DOHH2 (cell line): ENCODE measurements at regions not wholly inside any gene's neighbourhood (a gene's known extent, or its start where the extent isn't known, plus 50 kb on each side); places are given as distances from the start of the nearest gene placed in this dataset.

Experiments used
- H3F3A ChIP-seq: fragments of 200-600 bp; sonication (generic), shearing (Covaris generic); 2 replicates; pipeline ENCODE4 v1.6.0; 2016; ENCODE audit warnings: antibody characterized with exemption, mild to moderate bottlenecking; ENCODE audit not compliant: control insufficient read depth, insufficient read depth
- H3K27ac ChIP-seq: fragments of 200-600 bp; sonication (generic); 2 replicates; pipeline ENCODE4 v1.5.1; 2014; ENCODE audit warnings: low read depth, mild to moderate bottlenecking, low read length, moderate library complexity
- H3K27me3 ChIP-seq: fragments of 200-600 bp; sonication (generic); 2 replicates; pipeline ENCODE4 v1.6.1; 2014; ENCODE audit warnings: mild to moderate bottlenecking, low read length, mixed read lengths; ENCODE audit not compliant: control insufficient read depth
- H3K36me3 ChIP-seq: fragments of 200-600 bp; sonication (generic); 2 replicates; pipeline ENCODE4 v1.6.1; 2014; ENCODE audit warnings: mild to moderate bottlenecking, low read length, moderate library complexity, mixed read lengths; ENCODE audit not compliant: control insufficient read depth
- H3K4me1 ChIP-seq: fragments of 200-600 bp; sonication (generic); 2 replicates; pipeline ENCODE4 v1.6.1; 2014; ENCODE audit warnings: mild to moderate bottlenecking, low read length, mixed read lengths; ENCODE audit not compliant: control insufficient read depth
- H3K4me2 ChIP-seq: fragments of 200-600 bp; sonication (generic); 2 replicates; pipeline ENCODE4 v1.6.0; 2014; ENCODE audit warnings: mild to moderate bottlenecking, low read length, moderate library complexity
- H3K4me3 ChIP-seq: fragments of 200-600 bp; sonication (generic); 2 replicates; pipeline ENCODE4 v1.5.1; 2014; ENCODE audit warnings: mild to moderate bottlenecking, low read length, mixed read lengths
- H3K79me2 ChIP-seq: fragments of 200-600 bp; sonication (generic); 2 replicates; pipeline ENCODE4 v1.6.1; 2014; ENCODE audit warnings: mild to moderate bottlenecking, low read length, mixed read lengths; ENCODE audit not compliant: control insufficient read depth
- H3K9me2 ChIP-seq: fragments of 200-600 bp; sonication (generic); replicated peaks from 2 replicates; pipeline ENCODE4 v1.6.1; 2014; ENCODE audit warnings: mild to moderate bottlenecking, low read length, mixed read lengths; ENCODE audit not compliant: control insufficient read depth
- H3K9me3 ChIP-seq: fragments of 200-600 bp; sonication (generic); 2 replicates; pipeline ENCODE4 v1.6.1; 2014; ENCODE audit warnings: antibody characterized with exemption, low read length, mixed read lengths; ENCODE audit not compliant: control insufficient read depth, insufficient read depth
- H4K20me1 ChIP-seq: fragments of 200-600 bp; sonication (generic); 2 replicates; pipeline ENCODE4 v1.6.0; 2014; ENCODE audit warnings: low read depth, mild to moderate bottlenecking, antibody characterized with exemption, low read length, moderate library complexity; ENCODE audit not compliant: control insufficient read depth, insufficient read depth
- CTCF ChIP-seq: fragments of 200-600 bp; sonication (generic); IDR thresholded peaks from one replicate; pipeline ENCODE4 v1.5.1; 2014; ENCODE audit warnings: antibody characterized with exemption, mild to moderate bottlenecking, low read depth, low read length; ENCODE audit not compliant: poor library complexity, severe bottlenecking
- EZH2phosphoT487 ChIP-seq: fragments of 200-600 bp; sonication (generic); IDR thresholded peaks from 2 replicates; pipeline ENCODE4 v1.6.1; 2017; ENCODE audit warnings: borderline replicate concordance, mild to moderate bottlenecking, antibody characterized with exemption, low read length, moderate library complexity, mixed read lengths

DNA sequence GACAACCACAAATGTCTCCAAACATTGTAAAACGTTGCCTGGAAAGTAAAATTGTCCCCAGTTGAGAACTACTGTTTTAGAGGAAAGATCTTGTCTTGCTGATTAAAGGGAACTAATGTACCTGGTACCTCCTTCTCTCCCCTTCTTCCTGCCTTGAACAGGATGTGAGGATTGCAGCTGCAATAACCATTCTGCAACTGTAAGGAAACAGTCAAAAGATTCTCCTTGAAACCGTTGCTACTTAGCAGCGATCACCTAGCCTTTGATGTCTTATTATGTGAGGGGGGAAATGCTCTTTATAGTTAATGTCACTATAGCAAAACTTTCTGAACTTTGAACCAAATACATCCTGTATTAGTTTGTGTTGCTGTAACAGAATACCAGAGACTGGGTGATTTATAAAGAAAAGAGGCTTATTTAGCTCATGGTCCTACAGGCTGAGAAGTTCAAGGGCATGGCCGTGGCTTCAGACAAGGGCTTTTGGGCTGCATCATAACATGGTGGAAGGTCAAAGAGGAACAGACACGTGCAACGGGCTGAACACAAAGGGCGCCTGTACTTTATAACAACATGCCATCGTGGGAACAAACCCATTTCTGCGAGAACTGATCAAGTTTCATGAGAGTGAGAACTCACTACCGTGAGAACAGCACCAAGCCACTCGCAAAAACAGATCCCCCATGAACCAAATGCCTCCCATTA, 54.2 kb upstream of the PARD3 start:
- no peak overlapping the region for H3K4me3 ChIP-seq
- no peaks in the 10 kb centered on the region for H3K9me2 ChIP-seq
- H3K36me3 ChIP-seq = no peaks in the 10 kb centered on the region
- H3K4me2 ChIP-seq = no peak overlapping the region
- H3K27me3 ChIP-seq = no peaks in the 10 kb centered on the region
- H3K4me1 ChIP-seq = no peaks in the 10 kb centered on the region
- no peak for TF ChIP-seq CTCF
- no peaks in the 10 kb centered on the region for H3K79me2 ChIP-seq
- no peaks in the 10 kb centered on the region for H3K9me3 ChIP-seq
- no peaks in the 10 kb centered on the region for H4K20me1 ChIP-seq
- H3F3A ChIP-seq = no peaks in the 10 kb centered on the region
- H3K27ac ChIP-seq = no peak overlapping the region

GRCh38 chr10:34868589-34868988, 53.5 kb upstream of the PARD3 start:
- Histone ChIP-seq H3K9me2 (no peaks in the 10 kb centered on the region), H3K27me3 (no peaks in the 10 kb centered on the region), H3K4me3 (no peak overlapping the region), H3F3A (no peaks in the 10 kb centered on the region), H3K4me2 (no peak overlapping the region), H3K79me2 (no peaks in the 10 kb centered on the region), H3K36me3 (no peaks in the 10 kb centered on the region), H3K27ac (no peak overlapping the region), H3K4me1 (no peaks in the 10 kb centered on the region), H3K9me3 (no peaks in the 10 kb centered on the region), H4K20me1 (no peaks in the 10 kb centered on the region)
- TF ChIP-seq EZH2phosphoT487 (no peak), CTCF (no peak)

GRCh38 chr10:34866848-34867247, 51.8 kb upstream of the PARD3 start:
- Histone ChIP-seq H3K79me2 (no peaks in the 10 kb centered on the region), H3K9me2 (no peaks in the 10 kb centered on the region), H3K27ac (no peak overlapping the region), H3K36me3 (no peaks in the 10 kb centered on the region), H3K4me1 (no peaks in the 10 kb centered on the region), H3K4me2 (no peak overlapping the region), H3K27me3 (no peaks in the 10 kb centered on the region), H4K20me1 (no peaks in the 10 kb centered on the region), H3K4me3 (no peak overlapping the region), H3K9me3 (no peaks in the 10 kb centered on the region), H3F3A (no peaks in the 10 kb centered on the region)
- TF ChIP-seq EZH2phosphoT487 (no peak), CTCF (no peak)
